HG03342 (cell line): ENCODE measurements at regions not wholly inside any gene's neighbourhood (a gene's known extent, or its start where the extent isn't known, plus 50 kb on each side); places are given as distances from the start of the nearest gene placed in this dataset.

Source experiments
- ATAC-seq: cut with Tn5 transposase; IDR thresholded peaks from one replicate; pipeline ENCODE4 v1.9.1; 2021; ENCODE audit warnings: mild to moderate bottlenecking, moderate library complexity; ENCODE audit not compliant: unreplicated experiment

DNA sequence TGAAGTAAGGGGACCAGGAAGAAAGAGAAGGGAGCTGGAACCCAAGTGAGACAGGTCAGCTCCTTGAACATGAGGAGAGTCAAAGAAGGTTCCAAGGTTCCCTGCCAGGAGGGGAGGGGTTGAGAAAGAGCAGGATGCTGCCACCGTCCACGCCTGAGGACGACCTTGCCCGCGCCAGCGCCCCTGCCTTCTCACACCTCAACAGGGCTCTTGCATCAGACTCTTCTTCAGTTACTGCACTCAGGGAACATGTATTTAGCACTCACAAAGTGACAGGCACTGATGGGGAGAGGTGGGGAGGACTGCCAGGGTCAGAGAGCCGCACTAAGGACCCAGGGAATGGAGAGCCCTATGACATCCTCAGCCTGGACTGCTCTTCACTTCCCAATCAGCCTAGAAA, 102.1 kb upstream of the NUDT4 start:
- no peak for ATAC-seq

DNA sequence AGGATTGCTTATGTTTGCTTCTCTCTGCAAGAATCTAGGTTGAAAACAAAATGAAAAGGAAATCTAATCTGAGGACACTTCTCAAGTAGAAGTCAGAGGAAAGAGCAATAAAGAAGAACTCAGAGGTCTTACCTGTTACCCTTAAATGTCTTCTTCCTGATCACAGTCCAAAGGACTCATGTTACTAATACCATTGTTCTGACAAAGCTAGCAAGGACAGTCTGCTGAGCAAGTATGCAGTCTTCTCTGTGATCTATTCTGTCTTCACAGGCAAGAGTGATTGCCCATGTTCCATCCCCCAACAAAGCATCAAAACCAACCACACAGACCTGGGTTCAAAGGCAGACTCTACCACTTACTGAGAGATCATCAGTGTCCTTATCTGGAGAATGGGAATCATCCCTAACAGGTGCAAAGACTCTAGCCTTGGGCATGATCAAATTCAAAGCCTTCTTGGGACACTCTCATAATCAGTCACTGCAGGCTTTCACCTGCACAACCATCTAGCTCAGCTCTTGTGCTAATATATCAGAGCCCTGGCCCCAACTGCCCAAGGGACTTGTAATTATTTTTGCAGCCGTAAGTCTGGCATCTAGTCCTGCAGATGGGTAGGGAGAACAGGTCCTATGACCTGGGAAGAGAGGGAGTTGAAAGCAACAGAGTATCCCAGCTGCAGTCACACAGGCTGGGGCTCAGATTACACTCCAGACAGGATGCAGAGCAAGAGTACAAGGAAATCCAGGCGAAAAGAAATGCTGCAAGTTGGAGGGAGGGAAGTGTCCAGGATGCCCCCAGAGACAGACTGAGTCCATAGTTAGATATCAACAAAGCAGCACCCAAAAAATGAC, 97.9 kb upstream of the NUDT4 start:
- no peak for ATAC-seq

DNA sequence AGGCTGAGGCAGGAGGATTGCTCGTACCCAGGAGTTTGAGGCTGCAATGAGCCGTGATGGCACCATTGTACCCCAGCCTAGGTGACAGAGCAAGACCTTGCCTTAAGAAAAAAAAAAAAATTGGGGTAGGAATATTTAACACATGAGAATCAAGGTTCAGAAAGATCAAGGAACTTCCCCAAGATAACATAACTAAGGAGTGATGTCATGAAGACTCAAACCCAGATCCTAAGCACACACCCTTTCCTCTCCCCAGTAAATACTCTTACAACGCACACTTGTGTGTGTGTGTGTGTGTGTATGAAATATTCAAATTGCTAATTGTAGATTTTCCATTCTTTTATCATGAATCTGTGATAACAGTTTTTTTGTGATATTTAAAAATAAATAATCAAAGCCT, 90.6 kb upstream of the NUDT4 start:
- ATAC-seq = no peak

DNA sequence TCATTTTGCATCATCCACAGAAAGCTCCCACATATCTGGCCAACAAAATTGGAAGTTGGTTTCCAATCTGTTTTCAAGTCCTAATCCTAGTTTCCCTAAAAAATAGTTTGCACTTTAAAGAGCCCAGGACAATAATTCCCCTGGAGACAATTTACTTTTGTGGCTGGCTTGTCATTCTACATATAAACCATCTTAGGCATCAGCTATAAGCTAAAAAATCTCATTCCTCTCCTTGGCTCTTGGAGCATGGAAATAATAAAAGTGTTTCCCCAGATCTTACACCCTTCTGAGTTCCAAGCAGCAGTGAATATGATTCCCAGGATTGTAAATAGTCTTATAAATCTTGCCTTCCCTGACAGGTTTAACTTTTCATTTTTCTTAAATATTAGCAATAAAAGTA, 89.1 kb upstream of the NUDT4 start:
- ATAC-seq = no peak

DNA sequence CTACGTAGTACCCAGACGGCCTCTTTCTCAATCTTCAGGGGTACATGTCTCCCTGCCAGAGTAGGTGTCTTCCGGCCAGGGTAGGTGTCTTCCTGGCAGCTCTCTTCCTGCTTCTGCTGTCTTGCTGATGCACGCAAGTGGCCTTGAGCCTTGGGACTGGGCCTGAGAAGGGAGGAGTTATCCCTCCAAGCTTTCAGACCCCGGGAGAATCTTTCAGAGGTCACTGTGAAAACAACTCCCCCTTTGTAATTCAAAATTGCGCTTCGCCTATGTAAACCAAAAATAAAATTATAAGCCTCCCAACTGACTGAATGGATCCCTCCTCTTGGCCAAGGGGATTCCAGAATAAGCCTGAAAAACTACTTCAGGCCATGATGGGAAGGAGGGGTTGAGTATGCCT, 87.3 kb upstream of the NUDT4 start:
- no peak for ATAC-seq

DNA sequence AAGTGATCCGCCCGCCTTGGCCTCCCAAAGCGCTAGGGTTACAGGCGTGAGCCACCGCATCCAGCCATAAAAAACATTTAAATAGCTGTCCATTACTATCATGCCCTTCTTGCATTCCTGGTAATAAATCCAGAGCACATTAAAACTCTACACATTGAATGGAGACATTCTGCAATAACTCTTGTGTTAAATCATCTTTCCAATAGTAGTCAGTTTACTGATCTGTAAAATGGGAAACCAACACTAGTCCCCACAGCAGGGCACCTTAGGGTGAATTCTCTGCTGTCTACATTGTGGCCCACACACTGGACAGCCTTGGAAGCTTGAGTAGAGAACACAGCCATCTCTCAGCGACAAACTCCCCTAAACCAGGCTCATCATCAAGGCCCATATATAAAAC, 85.5 kb upstream of the NUDT4 start:
- ATAC-seq = no peak

DNA sequence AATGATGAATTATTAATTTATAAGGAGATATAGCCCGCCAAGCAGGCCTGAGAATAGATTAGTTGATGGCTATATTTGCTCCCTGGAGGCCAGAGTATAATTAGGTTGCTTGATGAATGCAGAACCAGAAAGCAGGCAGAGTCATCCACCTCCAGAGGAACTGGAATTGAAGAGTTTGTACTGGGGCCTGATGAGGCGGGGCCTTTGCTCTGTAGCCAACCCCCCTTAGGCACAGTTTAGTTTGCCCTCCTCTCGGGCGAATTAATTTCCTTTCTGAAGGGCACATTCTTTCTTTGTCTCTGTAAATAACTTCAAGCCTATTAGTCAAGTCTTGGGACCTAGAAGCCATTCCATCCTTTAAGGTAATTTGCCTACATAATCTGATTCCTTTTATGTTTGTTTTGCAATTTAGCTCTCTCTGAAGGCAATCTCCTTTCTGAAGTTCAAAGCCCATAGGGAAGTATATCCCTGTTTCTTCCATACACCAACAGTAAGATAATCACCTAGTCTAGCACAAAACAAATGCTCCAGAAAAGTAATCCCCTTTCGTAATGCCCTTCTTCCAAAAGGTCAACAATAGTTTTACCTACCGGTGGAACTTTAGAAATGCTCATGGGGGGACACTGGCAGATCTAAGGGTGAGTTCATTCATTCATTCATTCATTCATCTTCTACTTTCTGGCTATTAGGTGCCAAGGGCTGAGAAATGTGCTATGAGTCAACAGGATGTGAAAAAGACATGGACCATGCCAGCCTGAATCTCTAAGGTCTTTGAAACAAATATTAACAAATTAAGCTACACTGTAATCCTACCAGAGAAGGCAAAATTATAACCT, 84.8 kb upstream of the NUDT4 start:
- ATAC-seq = no peak

DNA sequence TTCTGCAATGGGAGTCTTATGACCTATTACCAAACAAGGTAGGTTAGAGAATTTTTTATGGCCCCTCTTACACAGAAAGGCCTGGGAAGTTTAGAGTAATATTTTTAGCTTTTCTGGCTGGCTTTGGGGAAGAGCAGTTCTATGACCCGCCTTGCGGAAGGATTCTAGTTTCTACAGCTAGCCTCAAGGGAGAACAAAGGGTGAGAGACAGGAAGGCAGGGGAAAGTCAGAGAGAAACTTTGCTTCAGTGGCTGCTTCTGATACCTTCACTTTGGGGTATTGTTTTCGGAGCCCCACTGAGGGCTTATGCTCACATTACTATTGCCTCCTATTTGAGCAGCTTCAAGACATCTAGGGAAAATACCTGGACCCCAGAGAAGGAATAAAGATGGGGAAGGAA, 80.7 kb upstream of the NUDT4 start:
- ATAC-seq = peak; percentile 90

DNA sequence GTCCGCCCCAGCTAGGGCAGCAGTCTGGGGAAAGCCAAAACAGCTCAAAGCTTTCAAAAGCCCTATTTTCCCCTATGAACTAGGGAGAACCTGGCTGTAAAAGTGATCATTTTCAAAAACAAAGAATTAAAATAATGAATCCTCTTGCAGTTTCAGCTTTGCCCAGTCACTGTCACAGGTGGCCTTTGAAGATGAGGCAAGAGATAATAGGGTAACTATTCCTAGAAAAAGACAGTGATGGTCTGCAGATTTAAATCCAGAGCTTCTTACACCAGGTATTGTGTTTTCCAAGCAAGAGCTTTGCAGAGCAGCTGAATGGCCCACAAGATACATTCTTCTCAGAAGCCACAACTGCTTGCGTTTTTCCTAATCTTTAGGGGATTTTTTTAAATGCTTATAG, 80.2 kb upstream of the NUDT4 start:
- peak; percentile 6 for ATAC-seq

DNA sequence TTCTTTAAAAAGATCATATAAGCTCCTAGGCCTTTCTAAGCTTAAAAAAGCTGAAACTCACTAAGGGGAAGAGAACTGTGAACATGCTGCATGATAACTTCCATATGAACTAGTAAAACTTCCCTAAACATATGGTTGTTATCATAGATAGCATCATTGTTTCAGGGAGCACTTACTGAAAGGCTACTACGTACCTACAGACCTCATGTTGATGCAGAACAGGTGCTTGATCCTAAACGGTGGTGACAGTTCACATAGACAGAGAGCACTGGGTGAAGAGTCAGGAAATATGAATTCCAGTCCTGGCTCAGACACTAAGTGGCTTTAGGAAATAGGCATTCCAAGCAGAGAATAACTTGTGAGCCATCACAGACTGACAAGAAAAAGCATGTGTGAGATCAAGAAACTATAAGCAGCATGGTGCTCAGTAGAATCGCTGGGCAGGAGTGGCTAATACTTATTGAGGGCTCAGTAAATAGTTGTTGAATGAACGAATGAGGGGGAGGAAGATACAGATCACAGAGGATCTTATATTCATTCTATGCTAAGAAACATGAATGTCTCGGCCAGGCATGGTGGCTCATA, 78.4 kb upstream of the NUDT4 start:
- ATAC-seq = no peak

DNA sequence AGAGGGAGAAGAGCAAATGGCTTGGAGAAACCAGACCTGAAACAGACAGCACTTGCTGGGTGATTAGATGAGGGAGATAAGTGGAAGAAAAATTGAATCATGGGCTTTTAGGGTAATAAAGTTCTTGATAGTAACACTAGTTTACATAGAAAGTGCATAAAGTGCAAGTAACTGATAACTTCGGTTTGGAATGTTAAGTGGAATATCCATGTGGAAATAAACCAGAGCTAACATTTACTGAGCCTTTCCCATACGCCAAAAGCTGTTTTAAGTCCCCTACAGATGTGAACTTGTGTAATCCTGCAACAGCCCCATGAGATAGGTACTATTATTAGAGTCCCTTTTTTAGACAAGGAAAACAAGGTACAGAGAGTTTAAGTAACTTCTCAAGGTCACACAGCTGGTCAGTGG, 77.1 kb upstream of the NUDT4 start:
- ATAC-seq = no peak

DNA sequence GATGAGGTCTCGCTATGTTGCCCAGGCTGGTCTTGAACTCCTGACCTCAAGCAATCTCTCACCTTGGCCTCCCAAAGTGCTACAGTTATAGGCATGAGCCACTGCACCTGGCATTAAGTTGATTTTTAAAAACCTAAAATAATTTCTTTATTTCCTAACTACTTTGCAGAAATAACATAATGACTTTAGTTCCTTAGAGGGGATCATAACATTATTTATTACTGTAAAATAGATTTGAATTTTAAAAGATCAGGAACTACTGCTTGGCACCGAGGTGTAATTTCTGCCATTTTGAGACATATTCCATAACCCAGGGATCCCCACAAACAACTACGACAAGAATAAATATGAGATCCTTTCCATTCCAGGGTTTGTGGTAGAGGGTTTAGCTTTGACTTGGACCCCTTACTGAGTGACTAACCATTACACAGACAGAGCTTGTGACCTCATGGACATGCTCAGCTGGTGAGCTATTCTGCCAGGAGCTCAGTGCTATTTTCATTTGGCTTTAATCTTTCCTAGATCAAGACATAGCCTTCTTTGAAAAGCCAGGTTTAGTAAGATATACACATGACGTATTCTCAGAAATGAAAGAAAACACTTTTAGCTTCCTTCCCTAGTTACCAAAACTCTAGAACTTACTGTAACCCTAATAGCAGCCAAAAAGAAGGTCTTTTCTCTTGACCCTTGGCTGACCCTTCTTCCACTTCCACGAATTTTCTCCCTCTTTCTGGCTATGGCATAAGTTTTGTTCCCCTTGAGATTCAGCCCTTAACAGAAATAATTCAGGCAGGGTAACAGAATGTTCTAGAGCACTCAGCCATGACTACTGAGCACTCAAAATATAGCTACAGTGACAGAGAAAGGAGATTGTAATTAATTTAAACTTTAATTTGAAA, 75.1 kb upstream of the NUDT4 start:
- no peak for ATAC-seq

DNA sequence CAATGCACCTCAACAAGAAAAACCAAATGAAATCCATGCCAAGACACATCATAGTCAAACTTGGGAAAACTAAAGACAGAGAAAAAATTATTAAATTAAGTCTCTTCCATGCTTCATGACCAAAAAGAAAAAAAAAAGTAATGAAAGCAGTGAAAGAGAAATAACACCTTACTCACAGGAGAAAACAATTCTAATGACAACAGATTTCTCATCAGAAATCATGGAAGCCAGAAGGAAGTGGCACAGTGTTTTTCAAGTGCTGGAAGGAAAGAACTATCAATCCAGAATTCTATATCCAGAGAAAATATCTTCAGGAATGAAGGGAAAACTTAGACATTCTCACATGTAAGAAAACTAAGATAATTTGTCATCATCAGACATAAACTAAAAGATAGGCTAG, 71.1 kb upstream of the NUDT4 start:
- no peak for ATAC-seq

DNA sequence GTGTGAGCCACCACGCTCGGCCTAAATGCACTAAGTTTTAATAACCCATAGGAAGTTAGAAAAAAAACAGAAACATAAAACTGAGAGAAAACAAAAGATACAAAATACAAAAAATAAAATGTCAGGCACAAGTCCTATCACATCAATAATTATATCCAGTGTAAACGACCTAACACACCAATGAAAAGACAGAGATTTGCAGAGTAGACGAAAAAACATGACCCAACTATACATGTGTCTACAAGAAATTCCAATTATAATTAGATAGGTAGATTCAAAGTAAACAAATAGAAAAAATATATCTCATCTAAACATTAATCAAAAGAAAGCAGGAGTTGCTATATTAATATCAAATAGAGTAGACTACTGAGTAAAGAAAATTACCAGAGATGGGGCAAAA, 69.4 kb upstream of the NUDT4 start:
- no peak for ATAC-seq

DNA sequence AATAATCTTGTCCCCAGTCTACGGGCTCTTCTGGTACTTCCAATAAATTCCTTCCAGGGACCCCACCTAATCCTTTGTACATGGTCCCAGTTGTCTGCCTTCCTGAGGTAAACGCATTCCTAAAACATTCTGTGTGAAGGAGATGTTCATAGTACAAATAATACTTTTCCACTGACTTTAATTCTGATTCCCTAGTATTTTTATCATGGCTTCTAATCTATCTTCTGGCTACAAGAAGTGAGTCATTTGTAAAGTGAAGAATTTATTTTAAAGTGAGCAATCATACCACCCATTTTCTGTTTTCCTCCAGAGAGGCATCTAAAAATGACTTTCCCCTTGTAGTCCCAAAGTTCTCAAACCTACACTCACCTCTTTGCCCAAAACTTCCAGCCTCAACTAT, 65.9 kb upstream of the NUDT4 start:
- ATAC-seq = no peak

DNA sequence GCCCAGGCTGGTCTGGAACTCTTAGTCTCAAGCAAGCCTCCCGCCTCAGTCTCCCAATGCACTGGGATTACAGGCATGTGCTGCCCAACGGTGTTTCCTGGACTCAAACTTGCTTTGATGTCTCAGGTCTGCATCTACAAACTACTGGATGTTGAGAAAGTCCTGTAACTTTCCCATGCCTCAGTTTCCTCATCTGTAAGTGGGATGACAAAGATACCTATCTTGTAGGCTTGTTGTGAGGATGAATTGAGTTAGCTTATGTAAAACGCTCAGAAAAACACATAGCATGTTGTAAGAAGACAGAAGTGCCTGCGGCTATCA, 63.6 kb upstream of the NUDT4 start:
- ATAC-seq = no peak

DNA sequence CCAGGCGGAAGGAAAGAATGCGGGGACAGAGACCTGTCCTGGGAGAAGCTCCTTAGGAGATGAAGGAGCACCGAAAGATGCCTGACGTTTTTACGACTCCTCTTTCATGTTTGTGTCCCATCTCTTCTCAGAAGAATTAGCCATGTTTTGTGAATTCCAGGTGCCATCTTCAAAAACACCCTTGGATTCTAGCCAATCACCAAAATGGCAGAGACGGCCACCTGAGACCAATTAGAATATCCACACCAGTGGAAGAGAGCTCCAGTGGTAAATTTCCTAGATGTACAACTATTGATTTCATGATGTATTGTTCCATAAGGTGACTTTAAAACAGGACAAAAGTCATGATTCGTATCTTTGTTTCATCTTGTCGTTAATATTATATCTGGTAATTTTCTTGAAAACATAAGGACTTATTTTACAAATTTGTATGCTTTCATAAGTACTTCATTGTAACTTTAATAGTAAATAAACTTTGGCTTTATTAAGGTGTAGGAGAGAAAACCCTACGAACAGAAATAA, 62.3 kb upstream of the NUDT4 start:
- ATAC-seq = no peak

DNA sequence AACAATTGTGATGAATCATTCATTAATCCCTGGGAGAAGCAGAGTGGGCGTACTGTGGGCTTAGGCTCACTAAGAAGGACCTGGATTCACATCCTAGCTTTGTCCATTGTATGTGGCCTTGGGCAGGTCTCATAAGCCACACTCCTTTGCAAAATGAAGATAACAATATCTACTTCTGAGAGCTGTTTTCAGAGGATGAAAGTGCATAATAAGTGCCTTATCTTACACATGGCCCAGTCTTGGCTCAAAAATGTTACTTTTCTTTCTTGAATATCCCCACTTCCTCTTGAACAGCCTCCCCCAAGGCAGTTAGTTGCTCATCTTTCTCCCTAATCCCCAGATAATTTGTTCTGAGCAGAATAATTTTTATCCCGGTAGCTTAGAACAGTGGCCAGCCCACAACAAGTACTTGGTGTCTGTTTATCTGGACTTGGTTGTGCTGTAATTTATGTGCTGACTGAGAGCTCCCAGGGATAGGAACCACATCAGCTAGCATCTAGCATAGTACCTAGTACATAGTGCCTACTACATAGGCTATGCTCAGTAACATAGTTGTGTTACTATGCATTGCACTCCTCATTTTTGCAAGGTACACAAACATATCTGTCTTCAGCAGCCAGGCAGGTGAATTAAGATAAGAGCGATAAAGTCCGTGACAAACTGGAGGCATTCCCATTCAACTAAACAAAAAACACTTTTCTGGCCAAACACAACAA, 61.7 kb upstream of the NUDT4 start:
- no peak for ATAC-seq

DNA sequence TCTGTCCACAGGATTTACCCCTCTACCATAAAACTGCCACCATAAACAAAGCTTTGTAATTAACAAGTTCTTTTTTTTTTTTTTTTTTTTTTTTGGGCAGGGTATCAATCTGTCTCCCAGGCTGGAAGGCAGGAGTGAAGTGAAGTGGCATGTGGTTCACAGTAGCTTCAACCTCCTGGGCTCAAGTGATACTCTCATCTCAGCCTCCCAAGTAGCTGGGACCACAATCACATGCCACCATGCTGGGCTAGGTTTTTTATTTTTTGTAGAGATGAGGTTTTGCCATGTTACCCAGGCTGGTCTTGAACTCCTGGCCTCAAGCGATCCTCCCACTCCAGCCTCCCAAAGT, 61.1 kb upstream of the NUDT4 start:
- no peak for ATAC-seq

DNA sequence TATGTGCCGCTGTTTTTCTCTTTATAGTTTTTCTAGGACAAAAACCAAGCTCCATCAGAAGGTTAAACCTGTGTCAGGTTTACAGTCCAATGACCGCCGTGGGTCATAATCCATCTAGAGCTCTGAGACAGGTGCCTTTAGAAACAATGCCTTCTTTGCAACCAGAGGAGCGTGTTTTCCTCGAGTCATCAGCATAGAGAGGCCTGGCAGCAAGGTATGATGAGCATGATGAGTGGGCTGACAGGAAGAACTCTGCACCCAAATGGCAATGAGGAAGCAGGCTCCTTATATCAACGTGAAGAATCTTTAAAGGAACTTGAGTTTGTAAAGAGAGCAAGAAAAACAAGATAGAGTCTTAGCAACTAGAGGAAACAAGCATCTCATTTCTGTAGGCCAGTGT, 60.5 kb upstream of the NUDT4 start:
- no peak for ATAC-seq
